ENCODE measurements at regions not wholly inside any gene's neighbourhood (a gene's known extent, or its start where the extent isn't known, plus 50 kb on each side); places are given as distances from the start of the nearest gene placed in this dataset.

GRCh38 chr1:227432181-227432535, 113.9 kb upstream of the CDC42BPA start:
- in situ Hi-C loops (cut with HindIII; ENCODE audit: low sequenced_read_pairs) = no loop called here
- TF ChIP-seq CTCF (IDR thresholded peaks at IDR 0.05; ENCODE audit: low read depth, low read length, missing control alignments) = no peak
- no peak overlapping the region for H3K4me3 ChIP-seq (ENCODE audit: low read depth, low read length)
- no peak for DNase-seq (ENCODE audit: low read depth)

- DNase-seq (ENCODE audit: low read depth) = no peak
- no peak for TF ChIP-seq CTCF (IDR thresholded peaks at IDR 0.05; ENCODE audit: low read depth, low read length, missing control alignments)
- in situ Hi-C loops (cut with HindIII; ENCODE audit: low sequenced_read_pairs) = no loop called here
- no peak overlapping the region for H3K4me3 ChIP-seq (ENCODE audit: low read depth, low read length)
These were observed 111.4 kb upstream of the CDC42BPA start for GRCh38 chr1:227429447-227430359.

- no peak for TF ChIP-seq CTCF (IDR thresholded peaks at IDR 0.05; ENCODE audit: low read depth, low read length, missing control alignments)
- in situ Hi-C loops (cut with HindIII; ENCODE audit: low sequenced_read_pairs) = no loop called here
- no peak for DNase-seq (ENCODE audit: low read depth)
- H3K4me3 ChIP-seq (ENCODE audit: low read depth, low read length) = no peak overlapping the region
These were observed 110.5 kb upstream of the CDC42BPA start for GRCh38 chr1:227428803-227429202.

GRCh38 chr1:227427411-227427810, 109.1 kb upstream of the CDC42BPA start:
- in situ Hi-C loops (cut with HindIII; ENCODE audit: low sequenced_read_pairs) = no loop called here
- no peak for TF ChIP-seq CTCF (IDR thresholded peaks at IDR 0.05; ENCODE audit: low read depth, low read length, missing control alignments)
- H3K4me3 ChIP-seq (ENCODE audit: low read depth, low read length) = no peak overlapping the region
- no peak for DNase-seq (ENCODE audit: low read depth)

- no peak overlapping the region for H3K4me3 ChIP-seq (ENCODE audit: low read depth, low read length)
- TF ChIP-seq CTCF (IDR thresholded peaks at IDR 0.05; ENCODE audit: low read depth, low read length, missing control alignments) = no peak
- in situ Hi-C loops (cut with HindIII; ENCODE audit: low sequenced_read_pairs) = no loop called here
- no peak for DNase-seq (ENCODE audit: low read depth)
These were observed 106.7 kb upstream of the CDC42BPA start for GRCh38 chr1:227424953-227425352.

- DNase-seq (ENCODE audit: low read depth) = no peak
- H3K4me3 ChIP-seq (ENCODE audit: low read depth, low read length) = no peak overlapping the region
- TF ChIP-seq CTCF (IDR thresholded peaks at IDR 0.05; ENCODE audit: low read depth, low read length, missing control alignments) = no peak
- in situ Hi-C loops (cut with HindIII; ENCODE audit: low sequenced_read_pairs) = no loop called here
These were observed 105.9 kb upstream of the CDC42BPA start for GRCh38 chr1:227424159-227424680.

Data from astrocyte of the cerebellum (primary cell).